GM21447 (cell line): ENCODE measurements at regions not wholly inside any gene's neighbourhood (a gene's known extent, or its start where the extent isn't known, plus 50 kb on each side); places are given as distances from the start of the nearest gene placed in this dataset.

Experiments
- ATAC-seq: cut with Tn5 transposase; IDR thresholded peaks from one replicate; pipeline ENCODE4 v1.9.1; 2021; ENCODE audit not compliant: unreplicated experiment

GRCh38 chr7:54632696-54633095, 90.5 kb downstream of the VSTM2A start:
- no peak for ATAC-seq

GRCh38 chr7:54629771-54630170, 87.6 kb downstream of the VSTM2A start:
- no peak for ATAC-seq

DNA sequence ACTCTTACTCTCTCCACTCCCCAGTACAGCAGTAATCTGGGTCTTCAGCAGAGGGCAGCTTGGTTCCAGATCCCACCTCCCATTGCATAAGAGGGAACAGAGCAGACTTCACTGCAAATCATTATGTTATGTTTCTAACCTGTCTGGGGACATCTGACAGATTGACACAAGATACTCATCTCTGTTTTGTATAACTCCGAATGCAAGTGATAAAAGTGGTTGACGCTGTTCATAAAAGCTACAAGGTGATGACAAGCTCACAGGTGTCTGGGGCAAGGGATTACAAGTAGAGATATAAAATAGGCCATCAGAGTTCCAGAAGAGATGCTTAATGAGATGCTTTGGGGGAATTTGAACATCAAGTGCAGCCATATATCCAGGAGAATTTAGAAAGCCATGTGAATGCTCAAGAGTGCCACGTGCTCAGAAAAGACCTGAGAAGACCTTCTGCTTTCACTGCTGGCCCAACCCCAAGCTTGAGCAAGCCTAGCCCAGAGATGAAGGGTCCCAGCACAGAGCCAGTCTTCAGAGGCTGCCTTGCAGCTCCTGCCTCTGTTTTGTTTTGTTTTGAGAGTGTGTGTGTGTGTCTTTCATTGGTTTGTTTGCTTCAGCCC, 80.6 kb downstream of the VSTM2A start:
- no peak for ATAC-seq
